Calu3 (cell line): ENCODE measurements at regions not wholly inside any gene's neighbourhood (a gene's known extent, or its start where the extent isn't known, plus 50 kb on each side); places are given as distances from the start of the nearest gene placed in this dataset.

Experiments
- BruUV-seq: library from RNA; stranded (reverse); fragments of 400-500 nt; replicated peaks from 2 replicates; lab custom pipeline; 2021; lab: Mats Ljungman, UMichigan
- CTCF ChIA-PET: fragments of 300-600 bp; sonication (Branson Sonifier 250); formaldehyde crosslinking; loops from one replicate; lab custom pipeline; 2022; ENCODE audit warnings: antibody characterized with exemption; lab: Charles Lee
- DNase-seq: peaks from one replicate; pipeline ENCODE4 v3.0.0; 2022
- H3K27ac Mint-ChIP-seq: one replicate; pipeline ENCODE4 v1.8.0; 2022; ENCODE audit warnings: mixed read lengths; ENCODE audit not compliant: unreplicated experiment
- H3K27me3 Mint-ChIP-seq: one replicate; pipeline ENCODE4 v1.8.0; 2022; ENCODE audit warnings: mixed read lengths; ENCODE audit not compliant: unreplicated experiment
- H3K36me3 Mint-ChIP-seq: one replicate; pipeline ENCODE4 v1.8.0; 2022; ENCODE audit warnings: mild to moderate bottlenecking, moderate library complexity, mixed read lengths; ENCODE audit not compliant: insufficient read depth, unreplicated experiment
- H3K4me1 Mint-ChIP-seq: one replicate; pipeline ENCODE4 v1.8.0; 2022; ENCODE audit warnings: mild to moderate bottlenecking, low read depth, mixed read lengths; ENCODE audit not compliant: unreplicated experiment
- H3K4me3 Mint-ChIP-seq: one replicate; pipeline ENCODE4 v1.8.0; 2022; ENCODE audit warnings: mild to moderate bottlenecking, low read depth, moderate library complexity, mixed read lengths; ENCODE audit not compliant: unreplicated experiment
- H3K9me3 Mint-ChIP-seq: one replicate; pipeline ENCODE4 v1.8.0; 2022; ENCODE audit warnings: low read depth, mixed read lengths; ENCODE audit not compliant: unreplicated experiment
- intact Hi-C: fragments of 100-400 bp; cut with micrococcal nuclease; formaldehyde crosslinking; loops from one replicate; pipeline ENCODE4 v1.10.0; 2022; ENCODE audit not compliant: unreplicated experiment
- TF ChIP-seq, protein P1 (sequence below): fragments of 200-600 bp; IDR thresholded peaks from one replicate; pipeline ENCODE4 v1.8.0; 2022; ENCODE audit warnings: antibody characterized with exemption; ENCODE audit not compliant: unreplicated experiment

GRCh38 chr12:91483471-91483985, 300.9 kb upstream of the DCN start:
- BruUV-seq = no TSS peak

DNA sequence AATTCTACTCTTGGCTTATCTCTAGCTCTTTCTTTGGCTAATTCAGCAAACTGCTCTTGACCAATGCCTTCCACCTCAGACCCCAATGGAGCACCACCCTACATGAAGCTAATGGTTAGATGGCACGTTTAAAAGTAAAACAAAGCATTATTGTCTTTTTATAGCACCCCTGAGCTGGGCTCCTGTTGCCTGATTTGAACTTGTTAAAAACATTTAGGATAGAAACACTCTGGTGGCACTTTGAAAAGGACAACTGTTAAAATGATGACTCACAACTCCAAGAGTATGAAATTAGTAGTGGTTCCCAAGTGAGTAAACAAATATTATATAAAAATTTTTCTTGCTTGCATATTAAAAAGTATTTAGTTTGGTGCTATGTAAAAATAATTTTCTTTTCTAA, 299.6 kb upstream of the DCN start:
- Mint-ChIP-seq H3K27ac (no peak overlapping the region), H3K9me3 (peaks cover 3% of the 10 kb centered on the region), H3K4me3 (no peak overlapping the region), H3K4me1 (no peaks in the 10 kb centered on the region), H3K27me3 (no peaks in the 10 kb centered on the region), H3K36me3 (no peaks in the 10 kb centered on the region)
- CTCF ChIA-PET = no interaction called here
- DNase-seq = no peak
- TF ChIP-seq, protein P1, sequence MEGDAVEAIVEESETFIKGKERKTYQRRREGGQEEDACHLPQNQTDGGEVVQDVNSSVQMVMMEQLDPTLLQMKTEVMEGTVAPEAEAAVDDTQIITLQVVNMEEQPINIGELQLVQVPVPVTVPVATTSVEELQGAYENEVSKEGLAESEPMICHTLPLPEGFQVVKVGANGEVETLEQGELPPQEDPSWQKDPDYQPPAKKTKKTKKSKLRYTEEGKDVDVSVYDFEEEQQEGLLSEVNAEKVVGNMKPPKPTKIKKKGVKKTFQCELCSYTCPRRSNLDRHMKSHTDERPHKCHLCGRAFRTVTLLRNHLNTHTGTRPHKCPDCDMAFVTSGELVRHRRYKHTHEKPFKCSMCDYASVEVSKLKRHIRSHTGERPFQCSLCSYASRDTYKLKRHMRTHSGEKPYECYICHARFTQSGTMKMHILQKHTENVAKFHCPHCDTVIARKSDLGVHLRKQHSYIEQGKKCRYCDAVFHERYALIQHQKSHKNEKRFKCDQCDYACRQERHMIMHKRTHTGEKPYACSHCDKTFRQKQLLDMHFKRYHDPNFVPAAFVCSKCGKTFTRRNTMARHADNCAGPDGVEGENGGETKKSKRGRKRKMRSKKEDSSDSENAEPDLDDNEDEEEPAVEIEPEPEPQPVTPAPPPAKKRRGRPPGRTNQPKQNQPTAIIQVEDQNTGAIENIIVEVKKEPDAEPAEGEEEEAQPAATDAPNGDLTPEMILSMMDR = no peak
- BruUV-seq = no TSS peak
- intact Hi-C loops = no loop called here

More at GRCh38 chr12:91483471-91483985, 300.9 kb upstream of the DCN start:
- H3K4me3 Mint-ChIP-seq = no peak overlapping the region
- DNase-seq = no peak
- no peak overlapping the region for H3K27ac Mint-ChIP-seq
- no peaks in the 10 kb centered on the region for H3K36me3 Mint-ChIP-seq
- TF ChIP-seq, protein P1 = no peak
- intact Hi-C loops = no loop called here
- H3K4me1 Mint-ChIP-seq = no peaks in the 10 kb centered on the region
- peaks cover 3% of the 10 kb centered on the region for H3K9me3 Mint-ChIP-seq
- H3K27me3 Mint-ChIP-seq = no peaks in the 10 kb centered on the region
- CTCF ChIA-PET = no interaction called here

DNA sequence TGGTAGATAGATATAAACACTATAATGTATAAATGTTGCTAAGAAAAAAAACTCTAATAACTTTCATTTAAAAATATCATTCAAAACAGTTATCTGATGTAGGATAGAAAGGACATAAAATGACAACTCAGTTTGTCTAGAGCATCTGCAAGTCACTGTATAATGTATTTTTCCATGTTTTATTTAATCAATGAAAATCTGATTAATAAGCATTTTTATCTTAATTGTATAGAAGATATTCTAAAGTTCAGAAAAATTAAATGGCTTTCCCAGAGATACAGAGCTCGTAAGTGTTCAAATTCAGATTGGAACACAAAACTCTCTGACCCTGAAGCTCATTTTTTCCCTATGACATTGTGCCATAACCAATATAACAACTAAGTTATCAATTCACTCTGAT, 295.9 kb upstream of the DCN start:
- CTCF ChIA-PET = no interaction called here
- Mint-ChIP-seq H3K9me3 (no peaks in the 10 kb centered on the region), H3K27me3 (no peaks in the 10 kb centered on the region), H3K36me3 (no peaks in the 10 kb centered on the region), H3K4me1 (no peaks in the 10 kb centered on the region), H3K4me3 (no peak overlapping the region), H3K27ac (no peak overlapping the region)
- TF ChIP-seq, protein P1 = no peak
- no TSS peak for BruUV-seq
- intact Hi-C loops = no loop called here
- no peak for DNase-seq

DNA sequence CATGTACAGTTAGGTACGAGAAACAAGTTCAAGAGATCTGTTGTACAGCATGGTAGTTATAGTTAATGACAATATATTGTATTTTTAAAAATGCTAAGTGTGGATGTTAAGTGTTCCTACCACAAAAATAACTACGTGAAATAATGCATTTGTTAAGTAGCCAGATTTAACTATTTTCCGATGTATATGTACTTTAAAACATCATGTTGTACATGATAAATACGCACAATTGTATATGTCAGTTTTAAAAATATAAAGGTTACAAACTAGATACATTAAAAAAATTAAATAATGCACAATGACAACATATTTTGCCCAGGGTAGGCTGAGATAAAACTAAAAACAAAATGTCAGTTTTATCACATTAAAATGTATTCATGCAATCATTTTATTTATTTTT, 285.1 kb upstream of the DCN start:
- intact Hi-C loops = no loop called here
- no peaks in the 10 kb centered on the region for H3K4me1 Mint-ChIP-seq
- no peaks in the 10 kb centered on the region for H3K27me3 Mint-ChIP-seq
- DNase-seq = no peak
- no peak overlapping the region for H3K4me3 Mint-ChIP-seq
- no peaks in the 10 kb centered on the region for H3K36me3 Mint-ChIP-seq
- BruUV-seq = no TSS peak
- TF ChIP-seq, protein P1 = no peak
- CTCF ChIA-PET = no interaction called here
- no peak overlapping the region for H3K27ac Mint-ChIP-seq
- no peaks in the 10 kb centered on the region for H3K9me3 Mint-ChIP-seq
